Activated CD4-positive, alpha-beta T cell treated with anti-CD3 and anti-CD28 coated beads, Interleukin-2, amount 50 U/mL, for 24 hours (primary cell): ENCODE measurements at regions not wholly inside any gene's neighbourhood (a gene's known extent, or its start where the extent isn't known, plus 50 kb on each side); places are given as distances from the start of the nearest gene placed in this dataset.

Source experiments
- DNase-seq, 2 donors: peaks; one replicate each; pipeline ENCODE4 v3.0.0-alpha.2; 2020; ENCODE audit warnings: low read depth in 1 of 2, low spot score in 1 of 2

DNA sequence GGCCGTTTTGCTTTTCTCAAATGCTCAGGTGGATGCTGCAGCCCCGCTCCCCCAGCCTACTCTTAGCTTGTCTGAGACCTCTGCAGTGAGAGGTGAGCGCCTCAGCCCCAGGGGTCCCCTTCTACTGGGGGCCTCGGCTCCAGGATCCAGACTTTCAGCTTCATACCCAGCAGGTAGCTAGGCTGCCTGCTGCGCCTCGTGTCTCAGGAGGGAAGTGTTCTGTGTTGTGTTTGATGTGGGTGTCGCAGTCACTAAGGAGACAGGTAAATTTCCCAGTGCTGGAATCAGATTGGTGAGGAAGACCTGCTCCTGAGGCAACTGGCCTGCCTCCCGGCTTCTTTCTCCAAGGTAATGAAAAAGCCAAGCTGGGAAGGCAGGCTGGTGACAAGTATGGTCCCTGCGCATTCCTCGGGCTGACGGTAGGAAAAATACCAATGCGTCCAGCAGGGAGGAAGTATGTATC, 604.0 kb upstream of the SALL1 start:
- DNase-seq, result no peak

DNA sequence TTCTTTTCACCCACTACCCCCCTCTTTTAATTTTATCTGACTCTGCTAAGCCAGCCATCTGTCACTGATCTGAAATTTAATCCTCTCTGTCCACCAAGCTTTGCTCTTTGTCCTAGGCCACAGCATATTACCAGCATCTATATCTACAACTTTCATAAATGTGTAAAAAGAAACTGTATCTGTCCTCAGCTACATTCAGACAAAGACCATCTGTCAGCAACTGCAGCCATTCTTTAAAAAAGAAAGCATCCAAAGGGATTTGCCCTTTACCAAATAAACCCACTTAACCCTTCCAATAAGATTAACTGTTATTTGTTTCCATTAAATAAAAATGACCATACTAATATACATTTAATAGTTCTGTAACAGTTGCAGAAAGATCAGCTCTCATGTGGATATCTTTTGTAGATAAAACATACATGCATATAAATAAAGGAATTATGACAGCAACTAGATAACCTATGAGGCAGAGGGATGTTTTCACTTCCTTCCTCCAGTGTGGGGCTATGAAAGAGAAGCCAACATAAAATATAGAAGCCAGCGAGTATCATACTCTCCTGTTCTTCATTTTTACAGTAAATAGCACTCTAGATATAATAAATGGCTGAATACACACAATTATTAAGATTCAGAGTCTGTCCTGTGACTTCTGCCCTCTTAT, 602.5 kb upstream of the SALL1 start:
- no peak for DNase-seq

DNA sequence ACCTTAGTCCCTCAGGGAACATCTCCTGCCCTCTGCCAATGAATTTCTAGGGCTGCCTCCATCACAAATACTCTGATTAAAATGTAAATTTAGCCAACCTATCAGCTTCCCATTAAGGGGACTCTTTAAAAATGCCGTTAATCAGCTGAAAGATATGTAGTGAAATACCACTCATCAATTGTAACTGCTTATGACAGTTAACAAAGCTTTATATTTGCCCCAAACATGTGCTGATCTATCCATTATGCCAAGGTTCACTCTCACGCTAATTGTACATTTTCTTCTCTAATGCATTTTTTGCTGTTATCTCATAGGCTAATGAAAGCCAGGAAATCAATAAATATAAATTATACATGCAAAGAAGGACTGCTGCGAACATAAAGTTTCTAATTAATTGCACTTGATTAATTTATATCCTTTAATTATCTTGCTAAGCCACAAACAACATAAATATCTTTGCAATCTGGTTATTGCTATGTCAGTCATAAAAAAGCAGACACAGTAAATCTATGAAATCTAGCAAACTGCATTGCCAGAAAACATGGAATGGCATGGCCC, 601.4 kb upstream of the SALL1 start:
- no peak for DNase-seq

DNA sequence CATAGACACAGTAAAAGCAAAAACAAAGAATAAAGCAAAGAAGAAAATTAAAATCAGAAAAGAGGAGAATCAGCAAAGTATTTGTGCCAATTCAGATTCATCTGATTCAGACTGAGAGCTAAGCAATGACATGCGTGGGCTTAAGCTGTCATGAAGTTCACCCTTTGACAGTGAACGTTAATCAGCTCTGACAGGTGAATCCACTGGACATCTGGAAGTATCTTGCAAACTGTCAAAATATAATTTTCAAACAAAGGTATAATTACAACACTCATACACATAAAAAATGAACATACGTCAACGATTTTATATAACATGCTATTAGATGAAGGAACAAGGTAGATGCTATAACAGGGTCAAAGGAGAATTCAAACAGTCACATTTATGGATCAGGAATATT, 596.3 kb upstream of the SALL1 start:
- no peak for DNase-seq

DNA sequence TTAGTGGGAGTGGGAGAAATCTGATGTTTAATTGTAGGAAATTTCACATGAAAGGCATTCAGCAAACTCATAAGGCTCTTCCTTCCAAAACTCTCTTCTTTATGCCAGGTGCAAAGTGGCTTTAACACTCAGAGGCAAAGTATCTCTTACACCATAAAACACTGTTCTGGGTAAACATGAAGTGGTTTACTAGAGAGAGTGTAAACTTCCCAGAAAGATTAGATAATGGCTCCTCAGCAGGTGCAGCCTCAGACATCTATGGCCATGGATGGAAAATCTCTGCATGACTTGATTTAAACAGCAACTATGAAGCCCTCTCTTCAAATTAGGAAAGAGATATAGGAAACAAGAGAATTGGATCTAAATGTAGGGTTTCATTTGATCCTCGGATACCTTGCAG, 583.1 kb upstream of the SALL1 start:
- DNase-seq, result no peak

DNA sequence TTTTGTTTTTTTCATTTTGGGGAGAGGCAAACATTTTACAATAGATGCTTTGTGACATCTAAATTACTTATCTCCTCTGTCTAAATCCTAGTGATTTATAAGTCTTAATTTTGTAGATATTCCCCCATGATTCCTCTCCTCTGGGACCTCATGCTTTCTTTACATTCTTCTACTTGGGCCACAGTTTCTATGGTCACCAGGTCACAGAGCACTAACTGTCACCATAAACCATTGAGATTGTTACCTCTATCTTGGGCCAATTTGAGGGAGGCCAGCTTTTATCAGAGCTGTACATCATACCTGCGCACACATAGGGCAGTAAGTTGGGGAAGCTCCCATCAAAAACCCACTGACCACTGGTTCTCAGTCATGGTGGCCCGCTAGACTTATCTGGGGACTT, 582.1 kb upstream of the SALL1 start:
- DNase-seq, result no peak

DNA sequence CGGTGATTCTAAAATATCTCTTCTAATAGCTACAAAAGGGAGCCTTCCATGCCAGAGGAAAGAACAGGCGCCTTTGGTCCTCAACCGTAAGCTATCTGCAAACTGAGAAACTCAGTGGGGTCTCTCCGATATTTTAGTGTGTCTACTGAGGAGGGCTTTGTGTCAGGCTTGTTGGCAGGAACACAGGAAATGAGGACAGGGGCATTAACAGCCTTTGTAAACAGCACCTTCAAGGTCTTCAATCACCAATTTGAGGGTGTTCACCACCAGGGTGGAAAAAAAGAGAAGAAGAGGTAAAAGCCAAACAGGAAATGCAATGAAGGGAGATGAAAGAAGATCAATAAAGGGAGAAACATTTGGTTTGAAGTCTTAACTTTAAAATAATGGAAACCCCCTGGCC, 580.1 kb upstream of the SALL1 start:
- DNase-seq, result no peak

DNA sequence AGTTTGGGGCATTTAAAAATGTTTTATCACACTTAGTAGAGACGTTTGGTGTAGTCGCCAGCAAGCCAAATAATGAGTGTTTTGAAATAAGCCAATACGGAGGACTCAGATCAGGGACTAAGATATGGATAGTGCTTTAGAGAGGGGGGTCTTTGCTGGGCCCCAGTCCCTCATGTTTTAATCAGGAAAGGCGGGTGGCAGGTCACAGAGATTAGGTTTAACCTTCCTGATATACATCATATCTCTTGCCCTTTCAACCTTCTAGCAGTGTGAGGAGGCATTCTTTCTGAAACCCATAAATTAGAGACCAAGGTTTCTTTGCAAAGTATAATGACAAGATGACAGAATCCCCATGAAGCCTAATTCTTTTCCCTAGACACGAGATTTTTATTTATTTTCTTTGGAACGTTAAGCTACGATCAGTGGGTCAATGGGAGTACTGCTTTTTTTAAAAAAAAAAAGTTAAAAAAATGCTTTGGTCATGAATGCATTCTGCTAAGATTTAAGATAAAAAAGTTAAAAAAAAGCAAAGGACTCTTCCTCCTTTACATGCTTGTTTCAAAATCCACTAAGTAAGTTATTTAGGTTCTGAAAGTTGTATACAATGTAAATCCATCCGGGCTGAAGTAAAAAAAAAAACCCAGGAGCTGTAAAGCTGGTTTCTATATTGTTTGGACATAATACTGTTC, 572.1 kb upstream of the SALL1 start:
- DNase-seq, result no peak

DNA sequence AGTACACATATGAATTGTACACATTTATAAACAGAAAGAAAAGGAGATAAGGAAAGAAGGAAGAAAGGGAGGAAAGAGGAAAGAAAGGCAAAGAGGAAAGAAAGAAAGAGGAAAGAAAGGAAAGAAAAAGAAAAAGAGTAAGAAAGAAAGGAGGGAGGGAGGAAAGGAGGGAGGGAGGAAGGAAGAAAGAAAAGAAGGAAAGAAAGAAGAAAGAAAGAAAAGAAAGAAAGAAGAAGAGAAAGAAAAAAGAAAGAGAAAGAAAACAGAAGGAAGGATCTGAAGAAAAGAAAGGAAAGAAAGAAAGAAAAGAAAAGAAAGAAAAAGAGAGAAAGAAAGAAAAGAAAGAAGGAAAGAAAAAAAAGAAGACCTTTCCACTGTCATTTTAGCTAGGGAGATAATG, 571.4 kb upstream of the SALL1 start:
- no peak for DNase-seq

DNA sequence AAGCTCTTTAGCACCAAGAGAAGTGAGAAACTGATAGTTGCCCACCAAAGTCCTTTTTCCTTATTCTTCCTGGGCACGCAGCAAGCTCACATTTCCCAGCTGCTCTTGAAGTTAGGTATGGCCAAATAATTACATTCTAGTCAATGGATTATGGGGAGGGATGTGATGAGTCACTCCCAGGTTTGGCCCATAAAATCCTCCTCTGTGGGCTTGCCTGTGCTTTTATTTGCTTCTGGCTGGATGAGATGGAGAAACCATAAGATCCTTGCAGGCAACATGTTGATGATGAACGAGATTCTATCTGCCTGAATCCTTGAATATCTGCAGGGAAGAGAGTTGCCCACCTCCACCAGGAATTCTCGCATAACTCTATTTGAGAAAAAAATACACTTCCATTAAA, 568.3 kb upstream of the SALL1 start:
- DNase-seq, result no peak

DNA sequence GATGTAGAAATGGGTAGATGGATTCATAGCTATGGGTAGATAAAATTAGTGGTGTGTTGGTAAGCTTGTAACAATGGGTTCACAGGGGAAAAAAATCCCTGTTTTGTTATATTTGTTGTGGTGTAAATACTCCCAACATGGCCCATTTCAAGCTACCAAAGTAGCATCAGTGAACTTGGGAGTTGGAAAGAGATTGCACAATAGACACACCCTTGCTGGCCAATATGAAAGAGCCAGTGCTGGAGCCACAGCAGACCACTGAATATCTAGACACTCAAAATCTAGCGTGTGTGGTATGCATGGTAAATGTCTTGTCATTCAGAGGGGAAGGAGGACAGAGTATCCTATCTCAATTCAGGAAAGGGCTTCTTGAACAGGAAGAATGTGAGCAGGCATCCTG, 565.1 kb upstream of the SALL1 start:
- no peak for DNase-seq

DNA sequence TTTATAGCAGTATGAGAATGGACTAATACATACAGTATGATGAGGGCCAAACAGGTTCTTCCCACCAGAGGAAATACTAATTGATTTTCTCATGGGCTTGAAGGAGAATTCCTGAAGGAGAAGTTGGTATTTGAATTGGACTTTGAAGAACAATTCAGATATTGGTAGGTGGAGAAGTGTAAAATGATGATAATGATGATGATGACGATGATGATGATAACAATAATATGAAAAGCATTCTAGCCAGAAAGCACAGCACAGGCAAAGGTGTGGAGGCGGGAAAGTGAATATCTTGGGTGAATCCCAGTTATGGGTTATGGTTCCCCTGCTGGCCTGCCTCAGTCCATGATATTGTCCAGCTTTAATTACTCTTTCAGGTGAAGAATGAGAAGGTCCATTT, 562.4 kb upstream of the SALL1 start:
- no peak for DNase-seq

DNA sequence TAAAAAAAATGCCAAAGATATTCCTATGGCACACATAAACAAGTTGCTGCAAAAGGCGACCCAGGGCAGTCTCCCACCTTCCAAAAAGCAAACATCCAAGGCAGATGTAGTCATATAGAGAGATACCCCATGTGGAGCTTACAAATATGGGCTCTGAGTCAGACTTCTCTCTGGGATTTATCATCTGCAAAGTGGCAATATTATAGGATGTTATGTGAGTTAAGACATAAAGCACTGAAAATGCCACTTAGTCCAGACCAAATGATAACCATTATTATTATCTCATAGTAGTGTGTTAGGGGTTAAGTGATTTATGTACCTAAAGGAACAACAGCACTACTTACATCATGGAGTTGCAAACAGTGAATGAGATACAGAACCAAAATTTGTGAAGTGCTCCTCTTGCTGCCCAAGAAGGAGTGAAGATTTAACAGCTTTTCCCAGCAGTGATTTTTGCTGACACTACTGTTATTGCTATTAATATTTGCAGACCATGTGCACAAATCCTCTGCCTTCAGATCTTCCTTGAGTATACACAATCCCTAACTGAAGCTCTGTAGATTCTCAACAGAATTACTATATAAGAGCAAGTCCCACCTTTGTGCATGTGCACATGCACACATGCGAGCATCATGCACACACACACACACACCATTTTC, 560.0 kb upstream of the SALL1 start:
- DNase-seq, result no peak

DNA sequence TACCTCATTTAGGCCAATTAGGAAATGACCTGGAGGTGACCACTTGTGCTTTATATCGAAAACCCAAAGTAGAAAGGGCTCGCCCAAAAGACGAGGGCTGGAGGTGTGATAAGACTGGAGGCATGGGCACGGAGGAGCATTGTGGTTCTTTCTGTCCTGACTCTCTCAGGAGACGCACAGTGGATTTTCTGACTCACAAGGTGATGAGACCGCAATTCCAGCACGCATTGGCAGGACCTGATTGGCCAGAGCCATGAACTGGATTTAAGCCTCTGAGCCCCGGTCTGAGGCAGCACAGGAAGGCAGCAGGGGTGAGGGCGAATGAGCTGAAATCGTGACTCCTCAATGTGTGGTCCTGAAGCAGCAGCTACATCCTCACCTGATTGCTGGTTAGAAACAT, 559.1 kb upstream of the SALL1 start:
- no peak for DNase-seq

DNA sequence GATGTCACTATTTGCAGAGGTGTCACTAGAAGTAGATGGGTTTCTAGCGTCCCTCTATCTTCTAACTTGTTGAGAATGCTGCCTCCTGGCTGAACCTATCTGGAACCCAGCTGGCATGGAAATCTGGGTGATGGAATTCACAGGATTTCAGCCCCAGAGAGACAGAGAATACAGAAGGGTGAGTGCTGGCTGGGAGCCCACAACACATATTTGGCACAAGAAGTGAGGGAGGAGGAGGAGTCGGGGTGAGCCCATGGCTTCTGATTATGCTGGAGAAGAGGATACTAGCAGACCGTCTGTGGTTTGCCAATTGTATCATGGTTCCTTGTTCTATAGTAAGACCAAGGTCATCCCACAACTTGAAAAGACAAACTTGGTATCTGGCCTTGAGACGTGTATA, 557.8 kb upstream of the SALL1 start:
- DNase-seq, result no peak

DNA sequence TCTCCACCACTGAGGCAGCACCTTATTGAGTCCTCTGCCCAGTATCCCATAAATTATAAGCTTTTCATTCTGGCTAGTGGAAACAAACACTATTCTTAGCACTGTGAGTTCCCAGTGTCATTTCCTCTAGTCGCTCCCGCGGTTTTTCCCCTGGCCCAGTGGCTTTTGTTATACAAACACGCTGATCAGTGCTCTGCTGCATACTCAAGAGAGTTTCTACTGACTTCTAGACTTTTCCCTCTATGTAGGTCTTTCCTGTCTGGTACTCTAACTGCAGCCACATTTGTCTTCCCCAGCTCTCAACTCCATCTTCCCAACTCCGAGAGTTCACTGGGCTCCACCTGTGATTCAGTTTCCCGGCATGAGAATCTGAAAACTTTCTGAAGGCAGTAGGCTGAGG, 556.6 kb upstream of the SALL1 start:
- DNase-seq, result no peak

DNA sequence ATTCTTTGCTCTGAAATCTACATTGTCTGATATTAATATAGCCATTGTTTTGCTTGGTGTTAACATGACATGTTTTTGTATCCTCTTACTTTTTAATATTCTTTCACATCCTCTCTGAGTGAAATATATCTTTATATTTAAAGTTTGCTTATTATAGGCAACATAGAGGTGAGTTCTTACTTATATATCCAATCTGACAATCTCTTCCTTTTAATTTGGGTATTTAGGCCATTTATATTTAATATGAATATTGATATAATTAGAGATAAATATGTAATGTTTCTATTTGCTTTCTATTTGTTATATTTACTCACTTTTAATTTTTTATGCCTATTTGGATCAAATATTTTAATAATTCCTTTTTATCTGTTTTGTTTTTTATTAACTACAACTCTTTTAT, 554.1 kb upstream of the SALL1 start:
- no peak for DNase-seq

DNA sequence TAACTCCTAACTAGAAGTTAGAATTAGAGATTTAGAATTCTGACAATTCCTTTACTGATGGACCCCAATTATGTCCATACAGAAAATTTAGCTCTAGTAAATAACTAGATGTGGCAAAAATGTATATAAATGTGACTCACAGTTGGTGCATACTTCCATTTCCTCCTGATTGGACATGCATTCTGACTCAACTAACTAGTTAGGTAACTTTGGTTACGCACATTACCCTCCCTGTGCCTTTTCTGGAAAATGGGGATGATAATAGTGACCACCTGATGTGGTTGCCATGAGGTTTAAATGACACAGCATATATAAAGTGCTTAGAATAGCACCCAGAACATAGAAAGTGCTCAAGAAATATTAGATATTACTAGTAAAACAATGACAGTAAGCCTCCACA, 550.0 kb upstream of the SALL1 start:
- DNase-seq, result no peak

DNA sequence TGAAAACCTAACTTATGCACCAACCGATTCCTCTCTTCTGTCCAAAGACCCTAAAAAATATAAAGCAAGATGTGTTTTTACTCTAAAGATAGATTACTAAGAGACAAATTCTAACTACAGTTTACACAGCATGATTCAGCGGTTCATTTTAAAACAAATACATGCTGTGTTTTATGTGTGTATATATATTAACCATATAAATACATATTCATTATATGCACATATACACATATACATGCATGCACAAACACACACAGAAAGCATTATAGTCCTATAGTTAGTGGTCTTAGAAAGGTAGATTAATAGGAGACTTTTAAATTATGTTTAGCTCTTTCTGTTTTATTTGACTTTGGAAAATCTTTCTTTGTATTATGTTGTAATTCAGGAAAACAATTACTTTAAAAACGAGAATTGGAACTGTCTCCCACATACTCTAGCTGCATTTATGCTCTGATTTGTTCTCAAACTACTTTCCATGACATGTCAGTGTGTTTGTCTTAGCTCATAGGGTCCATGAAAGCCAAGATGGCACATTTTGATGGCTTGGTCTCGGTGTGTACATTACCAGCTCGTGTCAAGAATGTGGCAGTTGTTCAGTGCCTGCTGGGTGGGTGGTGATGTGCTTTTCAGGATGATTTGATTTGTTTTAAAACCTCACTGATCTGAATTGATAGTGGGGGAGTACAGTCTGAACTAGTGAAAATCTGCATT, 548.8 kb upstream of the SALL1 start:
- DNase-seq, result no peak

DNA sequence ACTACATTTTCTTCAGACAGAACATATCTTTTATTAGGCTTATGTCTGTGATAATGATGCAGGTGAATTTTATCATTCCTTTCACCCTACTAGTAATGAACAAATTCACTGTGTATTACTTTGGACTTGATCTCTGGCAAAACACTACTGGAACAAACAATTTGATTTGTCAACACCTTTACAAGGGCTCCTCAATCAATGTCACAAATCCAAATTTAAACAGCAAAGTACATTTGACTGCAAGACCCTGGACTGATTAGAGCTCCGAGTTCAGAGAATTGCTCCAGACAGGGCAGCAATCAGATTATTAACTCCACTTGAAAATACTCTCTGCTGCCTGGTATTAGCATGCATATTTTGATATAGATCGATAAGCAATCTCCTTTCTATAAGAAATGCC, 547.6 kb upstream of the SALL1 start:
- no peak for DNase-seq

DNA sequence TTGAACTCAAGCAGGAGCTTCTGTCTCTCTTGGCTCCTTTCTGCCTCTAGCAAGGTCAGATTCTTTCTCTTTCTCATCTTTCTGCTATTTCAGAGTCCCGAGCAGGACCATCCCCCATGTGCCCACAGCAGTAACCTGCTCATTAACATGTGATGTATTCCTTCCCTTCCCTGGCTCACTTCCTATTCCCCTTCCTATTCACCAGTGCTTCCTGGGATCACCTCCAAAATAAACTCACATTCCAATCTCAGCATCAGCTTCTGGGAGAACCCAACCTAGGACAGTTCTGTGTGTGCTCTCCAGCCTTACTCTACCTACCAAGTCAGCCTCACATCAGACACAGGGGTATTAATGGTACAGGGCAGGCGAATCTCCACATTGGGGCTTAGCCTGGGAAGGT, 546.4 kb upstream of the SALL1 start:
- no peak for DNase-seq

DNA sequence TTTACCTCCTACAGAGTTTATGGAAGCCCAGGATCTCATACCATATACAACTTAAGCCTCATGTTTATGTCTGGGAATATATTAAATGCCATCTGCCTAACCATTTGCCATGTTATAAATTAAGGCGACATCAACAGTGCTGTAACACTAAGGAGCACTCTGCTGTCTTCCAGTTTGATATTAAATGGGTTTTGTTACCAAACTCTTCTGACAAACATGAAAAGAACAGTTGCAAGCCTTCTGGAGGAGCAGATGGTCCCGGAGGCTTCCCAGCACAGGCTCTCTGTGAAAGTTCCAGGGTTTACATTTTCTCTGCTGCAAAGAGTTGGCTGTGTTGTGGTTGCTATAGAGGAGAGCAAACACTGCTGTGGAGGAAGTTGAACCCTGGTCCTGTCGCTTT, 545.3 kb upstream of the SALL1 start:
- no peak for DNase-seq
